NCI-H2196 (cell line): ENCODE measurements at regions not wholly inside any gene's neighbourhood (a gene's known extent, or its start where the extent isn't known, plus 50 kb on each side); places are given as distances from the start of the nearest gene placed in this dataset.

ENCODE experiments used
- DNase-seq: peaks from one replicate; lab custom pipeline; 2025; ENCODE audit not compliant: unreplicated experiment; lab: John Stamatoyannopoulos, UW

DNA sequence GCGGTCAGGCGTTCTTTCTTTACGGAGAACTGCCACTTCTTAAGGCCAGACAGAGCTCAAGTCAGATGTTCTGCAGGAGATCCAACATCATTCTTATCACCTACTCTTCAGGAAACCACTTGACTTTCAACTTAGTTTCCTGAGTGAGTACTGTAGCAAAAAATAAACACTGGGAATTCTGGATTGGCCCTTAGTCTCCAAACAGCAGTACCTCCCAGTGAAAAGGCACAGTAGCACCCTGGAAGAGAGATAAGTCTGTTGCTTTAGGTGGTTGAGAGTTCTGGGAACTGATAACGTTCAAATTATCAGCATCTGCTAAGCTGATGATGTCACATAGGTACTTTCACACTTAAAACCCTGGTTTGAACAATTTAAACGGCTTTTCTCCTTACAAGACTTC is 971.8 kb upstream of the TENM4 start:
- DNase-seq, result no peak

GRCh38 chr11:80393210-80393609 is 952.4 kb upstream of the TENM4 start:
- DNase-seq, result no peak

- DNase-seq, result no peak
Observed at GRCh38 chr11:80390505-80390904, 949.7 kb upstream of the TENM4 start.

DNA sequence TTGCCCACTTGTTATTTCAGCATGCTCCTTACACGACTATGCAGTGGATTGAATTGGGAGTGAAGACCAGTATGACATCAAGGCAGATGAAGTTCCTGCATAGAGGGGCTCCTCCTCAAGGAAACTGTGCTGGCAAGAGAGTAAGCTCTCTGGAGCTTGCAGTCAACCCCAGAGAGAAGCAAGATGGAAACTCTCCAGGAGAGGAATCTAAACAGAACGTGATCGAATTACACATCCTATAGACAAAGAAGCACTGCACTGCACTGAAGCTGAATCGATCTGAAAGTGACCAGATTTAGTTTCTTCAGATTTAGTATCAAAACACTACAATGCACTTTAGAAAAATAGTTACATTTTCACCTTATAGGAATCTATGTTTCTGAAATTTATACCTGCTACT is 947.7 kb upstream of the TENM4 start:
- no peak for DNase-seq

- DNase-seq, result no peak
Observed at GRCh38 chr11:80388130-80388529, 947.3 kb upstream of the TENM4 start.

DNA sequence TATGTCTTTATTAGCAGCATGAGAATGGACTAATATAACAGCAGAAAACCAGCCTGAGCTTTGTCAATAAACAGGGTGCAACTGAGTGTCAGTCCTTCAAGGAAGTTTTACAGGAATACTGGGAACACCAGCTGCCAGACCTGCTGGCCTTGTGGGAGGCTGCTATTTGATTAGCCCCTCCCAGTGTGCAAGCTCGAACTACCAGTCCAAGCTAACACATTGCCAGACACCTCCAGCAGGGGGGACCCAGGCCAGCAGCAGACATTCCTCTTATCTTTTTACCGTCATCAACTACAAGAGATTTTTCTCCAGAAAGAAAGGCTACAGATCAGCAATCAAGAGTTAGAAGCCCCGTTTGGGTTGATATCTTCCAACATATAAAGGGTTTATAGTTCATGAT is 942.8 kb upstream of the TENM4 start:
- DNase-seq, result no peak

DNA sequence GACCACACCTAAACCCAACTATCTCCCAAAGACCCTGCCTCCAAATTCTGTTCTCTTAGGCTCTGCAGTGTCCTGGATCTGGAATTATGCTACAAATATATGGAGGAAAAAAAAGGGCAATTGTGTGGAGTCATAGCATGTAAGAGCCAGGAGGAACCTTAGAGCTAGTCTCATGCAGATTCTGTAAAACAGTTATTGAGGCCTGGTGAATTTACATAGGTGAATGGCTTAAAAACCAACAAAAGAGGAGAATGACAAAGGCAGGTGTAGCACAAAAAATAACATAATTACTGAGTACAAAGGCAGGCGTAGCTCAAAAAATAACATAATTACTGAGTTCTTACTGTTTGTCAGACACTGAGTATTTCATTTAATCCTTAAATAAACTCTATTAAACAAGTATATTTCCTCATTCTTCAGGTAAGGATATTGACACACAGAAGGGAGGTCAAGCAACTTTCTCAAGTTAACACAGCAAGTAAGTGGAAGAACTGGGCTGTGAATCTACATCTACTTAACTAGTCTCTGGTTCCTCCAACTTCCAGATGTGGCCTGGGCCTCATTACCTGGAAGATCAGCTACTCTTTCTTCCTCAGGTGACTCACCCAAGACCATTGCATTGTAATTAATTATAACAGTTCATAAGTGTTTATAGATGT is 938.9 kb upstream of the TENM4 start:
- no peak for DNase-seq

DNA sequence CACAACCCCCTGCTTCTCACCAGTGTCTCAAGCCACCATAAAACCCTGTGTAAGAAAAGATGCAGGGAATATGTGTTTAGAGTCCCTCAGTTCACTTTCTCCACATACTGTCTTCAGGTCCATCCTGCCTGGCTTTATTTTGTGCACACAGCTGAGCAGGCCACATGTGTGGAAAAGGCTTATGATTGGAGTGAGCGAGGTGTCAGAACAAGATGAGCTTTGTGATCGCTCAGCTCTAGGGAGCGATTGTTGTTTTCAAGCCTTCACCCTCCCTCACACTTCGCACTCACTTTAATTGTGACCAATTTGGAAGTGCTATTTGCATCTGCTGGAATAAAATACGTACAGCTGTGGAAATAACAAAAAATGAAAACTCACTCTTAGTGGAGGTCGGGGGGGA is 931.1 kb upstream of the TENM4 start:
- DNase-seq, result no peak

- DNase-seq, result no peak
Observed at GRCh38 chr11:80365980-80366379, 925.1 kb upstream of the TENM4 start.

DNA sequence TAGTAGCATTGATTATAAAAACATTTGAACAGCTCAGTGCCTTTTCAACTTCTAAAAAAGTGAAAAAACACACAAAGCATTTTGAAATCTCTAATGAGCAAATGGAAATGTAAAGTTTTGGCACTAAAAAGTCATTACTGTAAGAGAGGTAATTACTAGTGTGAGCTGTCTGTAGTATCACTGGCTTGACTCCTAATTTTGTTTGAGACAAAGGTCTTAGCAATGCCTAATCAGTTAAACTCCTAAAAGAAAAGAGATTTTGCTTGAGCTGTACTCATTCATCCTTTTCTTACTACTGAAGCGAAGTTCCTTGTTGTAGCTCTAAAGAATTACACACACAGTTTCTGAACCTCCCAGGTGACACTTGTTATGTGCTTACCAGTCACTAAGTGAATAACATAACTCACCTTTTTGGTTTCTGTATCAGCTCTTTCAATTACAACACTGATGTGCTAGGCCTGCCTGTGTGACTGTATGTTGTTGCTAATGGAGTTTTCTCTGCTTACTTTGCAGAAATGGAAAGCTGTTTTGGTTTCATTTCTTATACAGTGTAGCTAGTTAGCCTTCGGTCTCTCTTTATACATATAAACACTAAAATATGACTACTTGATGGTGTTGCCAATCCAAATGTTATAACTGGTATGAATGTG is 924.4 kb upstream of the TENM4 start:
- DNase-seq, result no peak

GRCh38 chr11:80362563-80363340 is 921.9 kb upstream of the TENM4 start:
- DNase-seq, result no peak

DNA sequence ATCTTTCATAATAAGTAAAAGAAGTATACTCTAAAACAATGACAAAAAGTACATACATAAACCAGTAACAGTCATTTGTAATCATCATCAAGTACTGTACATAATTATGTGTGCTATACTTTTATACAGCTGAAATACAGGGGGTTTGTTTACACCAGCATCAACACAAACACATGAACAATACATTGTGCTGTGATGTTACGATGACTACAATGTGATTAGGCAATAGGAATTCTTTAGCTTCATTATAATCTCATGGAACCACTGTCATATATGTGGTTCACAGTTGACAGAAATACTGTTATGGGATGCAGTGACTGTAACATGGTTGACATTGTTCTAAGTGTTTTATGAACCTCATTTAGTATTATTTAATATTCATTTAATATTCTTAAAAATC is 914.4 kb upstream of the TENM4 start:
- DNase-seq, result no peak

GRCh38 chr11:80350541-80350940 is 909.7 kb upstream of the TENM4 start:
- DNase-seq, result no peak

DNA sequence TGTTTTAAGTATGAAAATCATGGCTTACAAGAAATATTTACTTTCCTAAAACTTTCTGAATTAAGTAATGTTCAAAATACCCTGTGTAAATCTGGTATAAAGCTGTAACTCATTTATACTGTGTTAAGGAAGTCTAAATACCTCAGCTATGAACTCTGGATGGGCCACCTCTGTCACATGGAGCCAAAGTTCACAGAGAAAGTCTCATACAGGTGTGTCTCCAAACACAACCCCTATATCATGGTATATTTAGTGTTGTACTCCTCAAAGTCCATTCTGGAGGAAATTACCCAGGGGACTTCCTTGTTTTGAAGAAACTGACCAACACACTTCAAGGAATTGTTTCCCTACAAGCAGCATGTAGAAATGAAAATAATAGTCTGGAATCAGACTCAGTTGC is 909.2 kb upstream of the TENM4 start:
- no peak for DNase-seq

DNA sequence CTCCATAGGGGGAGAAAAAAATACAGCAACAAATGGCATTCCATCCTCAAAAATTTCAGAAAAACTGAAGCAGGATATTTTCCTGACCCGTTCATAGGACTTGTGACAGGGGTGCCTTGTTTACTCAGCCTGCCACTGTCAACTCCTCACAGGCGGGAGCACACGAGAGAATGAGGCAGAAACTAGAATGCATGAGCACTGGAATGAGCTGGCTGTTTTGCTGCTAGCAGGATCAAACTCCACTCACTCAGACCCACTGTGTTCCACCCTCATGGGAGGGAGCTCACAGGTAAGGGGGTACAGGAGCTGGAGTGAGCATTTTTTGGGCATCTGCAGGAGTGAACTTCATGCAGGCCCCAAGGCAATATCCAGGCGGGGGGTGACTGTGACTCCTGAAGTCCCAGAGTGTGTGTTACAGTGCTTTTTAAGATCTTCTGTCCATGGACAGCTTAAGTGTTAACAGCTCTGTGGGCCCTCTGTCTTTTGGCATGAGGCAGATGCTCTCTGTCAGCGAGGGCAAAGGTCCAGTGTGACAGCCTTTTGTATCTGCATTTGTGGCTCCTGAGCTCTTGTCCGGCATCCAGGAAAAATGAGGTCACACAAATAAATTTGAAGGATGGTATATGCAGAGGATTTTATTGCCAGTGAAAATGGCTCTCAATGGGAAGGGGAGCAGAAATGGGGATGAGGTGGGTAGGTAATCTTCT is 905.7 kb upstream of the TENM4 start:
- no peak for DNase-seq

GRCh38 chr11:80343436-80343835 is 902.6 kb upstream of the TENM4 start:
- DNase-seq, result no peak

DNA sequence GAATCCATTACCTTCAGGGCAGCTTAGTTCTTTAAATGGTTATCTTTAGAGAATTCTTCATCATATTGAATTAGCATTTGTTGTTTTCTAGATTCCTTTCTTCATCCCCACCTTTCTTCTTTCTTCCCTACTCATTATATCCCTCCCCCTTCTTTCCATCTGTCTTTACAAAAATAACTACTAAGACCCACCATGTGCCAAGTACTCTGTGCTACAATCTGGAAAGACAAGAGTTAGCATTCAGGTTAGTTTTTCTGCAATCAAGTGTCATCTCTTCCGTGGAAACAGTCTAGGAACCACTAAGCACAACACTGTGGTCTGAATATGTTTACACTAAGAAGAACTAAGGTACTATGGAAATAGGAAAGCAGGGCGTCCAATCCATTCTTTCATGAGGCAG is 897.4 kb upstream of the TENM4 start:
- no peak for DNase-seq

- no peak for DNase-seq
Observed at GRCh38 chr11:80331694-80332093, 890.9 kb upstream of the TENM4 start.

DNA sequence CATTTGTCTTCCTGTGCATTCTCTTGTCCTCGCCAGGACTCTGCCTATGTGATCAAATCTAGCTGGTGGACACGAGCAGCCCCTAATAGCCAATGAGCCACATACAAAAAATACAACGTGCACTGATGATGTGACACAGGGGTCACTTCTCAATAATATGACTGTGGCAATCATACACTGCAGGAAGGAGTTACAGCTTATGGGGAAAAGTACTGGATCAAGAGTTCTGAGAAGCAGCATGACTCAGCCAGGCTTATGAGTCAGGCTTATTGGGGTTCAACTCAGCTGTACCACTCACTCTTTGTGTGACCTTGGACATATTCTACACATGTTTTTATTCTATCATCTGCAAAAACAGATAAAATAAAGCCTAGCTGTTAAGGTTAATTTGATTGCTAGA is 889.4 kb upstream of the TENM4 start:
- no peak for DNase-seq

DNA sequence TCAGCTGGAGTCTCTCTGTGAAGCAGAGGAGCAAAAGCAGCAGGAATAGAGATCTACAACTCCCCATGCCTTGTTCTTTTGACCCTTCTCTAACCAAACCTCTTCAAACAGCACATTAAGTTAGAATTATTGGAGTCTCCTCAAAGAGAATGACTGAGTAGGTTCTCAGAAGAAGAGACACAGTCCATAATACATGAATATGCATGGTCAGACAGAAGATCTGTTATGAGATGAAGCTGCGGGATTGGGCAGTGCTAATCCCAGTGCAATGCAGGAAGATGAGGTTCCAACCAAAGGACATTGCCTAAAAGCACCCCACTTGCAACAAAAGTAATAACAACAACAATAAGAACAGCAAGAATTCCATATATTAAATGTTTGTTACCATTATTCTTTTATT is 887.9 kb upstream of the TENM4 start:
- no peak for DNase-seq

- DNase-seq, result no peak
Observed at GRCh38 chr11:80327956-80328614, 887.3 kb upstream of the TENM4 start.
